K562 (cell line): ENCODE measurements at regions not wholly inside any gene's neighbourhood (a gene's known extent, or its start where the extent isn't known, plus 50 kb on each side); places are given as distances from the start of the nearest gene placed in this dataset.

Experiments
- ATAC-seq: fragments of 200-7000 bp; cut with Tn5 transposase; 3 replicates; pipeline ENCODE4 v1.9.1; 2020; ENCODE audit warnings: moderate library complexity
- BruUV-seq: library from RNA; stranded (reverse); fragments of 400-500 nt; replicated peaks from 2 replicates; lab custom pipeline; 2021; lab: Mats Ljungman, UMichigan
- CTCF ChIA-PET: fragments of 300-600 bp; formaldehyde crosslinking; extraction: SDS; loops from one replicate; lab custom pipeline; 2021; ENCODE audit warnings: low intra/inter-chr PET ratio; lab: Yijun Ruan, JAX
- POLR2A ChIA-PET: fragments of 300-600, 350-650 bp; sonication (Branson Sonifier 250); formaldehyde crosslinking; extraction: SDS; loops from one replicate; lab custom pipeline; 2021; ENCODE audit warnings: antibody characterized with exemption, inconsistent platforms; lab: Yijun Ruan, JAX
- DNase-seq, 4 experiments: peaks; one replicate each; pipeline versions ENCODE4 v3.0.0 to v3.0.0-alpha.2; 2011 to 2018; ENCODE audit warnings: low spot score in 3 of 4, mixed read lengths in 3 of 4; ENCODE audit errors: extremely low read depth in 1 of 4
- FAIRE-seq: peaks from 2 replicates; lab custom pipeline; 2011; peaks lifted over from hg19 to GRCh38; lab: Jason Lieb, UNC
- H2AFZ ChIP-seq: 2 replicates; pipeline ENCODE4 v1.6.0; 2011; ENCODE audit warnings: low read depth, low read length, control low read depth, inconsistent platforms
- H3K27ac ChIP-seq: fragments of 200-600 bp; 3 replicates; pipeline ENCODE4 v1.8.0; 2011; ENCODE audit warnings: low read depth, mild to moderate bottlenecking, control low read depth, inconsistent platforms, low read length, moderate library complexity, mixed read lengths; ENCODE audit errors: extremely low read depth
- H3K27me3 ChIP-seq, 2 experiments: fragments of 300-600 bp in 1 of 2; 2 replicates in 1 of 2; 3 replicates in 1 of 2; pipeline versions ENCODE4 v1.6.0 to v1.8.0; 2011; ENCODE audit warnings: inconsistent platforms in 2 of 2, low read length in 2 of 2, mild to moderate bottlenecking in 1 of 2, mixed read lengths in 1 of 2, moderate library complexity in 1 of 2; ENCODE audit not compliant: control insufficient read depth in 2 of 2, insufficient read depth in 2 of 2
- H3K36me3 ChIP-seq: fragments of 300-600 bp; 3 replicates; pipeline ENCODE4 v1.8.0; 2011; ENCODE audit warnings: mild to moderate bottlenecking, low read length, inconsistent platforms; ENCODE audit not compliant: control insufficient read depth, insufficient read depth
- H3K4me1 ChIP-seq, 2 experiments: fragments of 200-600 bp in 1 of 2; replicated peaks in 1 of 2; 2 replicates in 1 of 2; 3 replicates in 1 of 2; pipeline versions ENCODE4 v1.5.1 to v1.8.0; 2011; ENCODE audit warnings: inconsistent platforms in 2 of 2, low read length in 2 of 2, mild to moderate bottlenecking in 1 of 2, mixed read lengths in 1 of 2, moderate library complexity in 1 of 2; ENCODE audit not compliant: control insufficient read depth in 2 of 2, insufficient read depth in 2 of 2
- H3K4me2 ChIP-seq: 2 replicates; pipeline ENCODE4 v1.6.1; 2011; ENCODE audit warnings: low read length, control low read depth, inconsistent platforms, mixed read lengths; ENCODE audit not compliant: insufficient read depth
- H3K4me3 ChIP-seq: fragments of 200-600 bp; sonication (generic), shearing (Covaris generic); 2 replicates; pipeline ENCODE4 v1.5.1; 2016; ENCODE audit warnings: control low read depth, inconsistent platforms
- H3K79me2 ChIP-seq: fragments of 200-600 bp; 3 replicates; pipeline ENCODE4 v1.8.0; 2011; ENCODE audit warnings: low read length, inconsistent platforms; ENCODE audit not compliant: control insufficient read depth, insufficient read depth
- H3K9ac ChIP-seq, 2 experiments: 2 replicates each; pipeline versions ENCODE4 v1.6.0 to v1.6.1; 2011; ENCODE audit warnings: low read depth in 2 of 2, low read length in 2 of 2, control low read depth in 1 of 2, inconsistent platforms in 1 of 2, mild to moderate bottlenecking in 1 of 2, mixed read lengths in 1 of 2; ENCODE audit not compliant: insufficient read depth in 1 of 2
- H3K9me1 ChIP-seq: one replicate; pipeline ENCODE4 v1.6.0; 2011; ENCODE audit warnings: inconsistent platforms, mild to moderate bottlenecking, low read length, moderate library complexity; ENCODE audit not compliant: control insufficient read depth, insufficient read depth
- H3K9me3 ChIP-seq: replicated peaks from 2 replicates; pipeline ENCODE4 v1.5.1; 2011; ENCODE audit warnings: low read depth, low read length, inconsistent platforms; ENCODE audit not compliant: control insufficient read depth, insufficient read depth
- H4K20me1 ChIP-seq: replicated peaks from 2 replicates; pipeline ENCODE4 v1.6.1; 2011; ENCODE audit warnings: low read length, inconsistent platforms, mixed read lengths; ENCODE audit not compliant: control insufficient read depth, insufficient read depth
- BRD9 ChIP-seq: fragments of 450-650 bp; IDR thresholded peaks from 2 replicates; pipeline ENCODE4 v1.6.1; 2018; ENCODE audit warnings: low read depth; ENCODE audit not compliant: partially characterized antibody
- NELFE ChIP-seq: IDR thresholded peaks from 2 replicates; pipeline ENCODE4 v1.6.1; 2011; ENCODE audit warnings: mild to moderate bottlenecking; ENCODE audit not compliant: insufficient read depth, insufficient read length
- ZNF384 ChIP-seq: IDR thresholded peaks from 2 replicates; pipeline ENCODE4 v1.6.1; 2012; ENCODE audit warnings: low read depth, low read length, improper control_type of control experiment
- ZNF584 ChIP-seq: fragments of 200-800 bp; sonication (Bioruptor generic); IDR thresholded peaks from 2 replicates; pipeline ENCODE4 v1.6.1; 2016; ENCODE audit warnings: low read depth, mild to moderate bottlenecking, missing genetic modification characterization, missing compliant biosample characterization
- WGBS: fragments of 100-300 bp; shearing (Covaris generic); methylation state at CpG from one replicate; pipeline ENCODE4 v1.1.6; 2016; ENCODE audit warnings: low coverage, mixed read lengths; ENCODE audit not compliant: insufficient coverage; ENCODE audit errors: missing lambda C conversion rate; 5-methylcytosine and 5-hydroxymethylcytosine counted together
- in situ Hi-C: fragments of 300-500 bp; cut with MboI; formaldehyde crosslinking; loops from 4 replicates; pipeline ENCODE4 v1.15.0; 2018; ENCODE audit warnings: inconsistent platforms, mixed read lengths
- intact Hi-C: fragments of 100-400 bp; cut with micrococcal nuclease; formaldehyde crosslinking; loops from 2 replicates; pipeline ENCODE4 v1.14.2; 2022
- TF ChIP-seq, protein P1 (sequence below): fragments of 200-400 bp; formaldehyde crosslinking; IDR thresholded peaks from 2 replicates; pipeline ENCODE4 v1.6.1; 2017; ENCODE audit warnings: mild to moderate bottlenecking, low read depth, low read length, moderate library complexity
- TF ChIP-seq, protein P2 (sequence below): fragments of 250-450 bp; sonication (Bioruptor Pico); IDR thresholded peaks from 2 replicates; pipeline ENCODE4 v1.8.0; 2021; ENCODE audit warnings: moderate library complexity, mild to moderate bottlenecking, inconsistent platforms
- TF ChIP-seq, protein P3 (sequence below): fragments of 250-450 bp; sonication (Bioruptor Pico); IDR thresholded peaks from 2 replicates; pipeline ENCODE4 v1.4.0; 2020; ENCODE audit warnings: mild to moderate bottlenecking
- TF ChIP-seq, protein P4 (sequence below): fragments of 250-450 bp; sonication (Bioruptor Pico); IDR thresholded peaks from 2 replicates; pipeline ENCODE4 v1.4.0; 2020

GRCh38 chr13:105341758-105342157, 1193.7 kb downstream of the EFNB2 start:
- in situ Hi-C loops: no loop called here
- H3K9me3 ChIP-seq: no peaks in the 10 kb centered on the region
- ChIA-PET POLR2A (no interaction called here), CTCF (no interaction called here)
- intact Hi-C loops: no loop called here
- BruUV-seq: no TSS peak
- H3K4me1 ChIP-seq: no peaks in the 10 kb centered on the region
- no peaks in the 10 kb centered on the region for H3K9me1 ChIP-seq
- H3K4me2 ChIP-seq: no peak overlapping the region
- no peaks in the 10 kb centered on the region for H4K20me1 ChIP-seq
- no peaks in the 10 kb centered on the region for H3K79me2 ChIP-seq
- H2AFZ ChIP-seq: no peak overlapping the region
- no peak overlapping the region for H3K9ac ChIP-seq
- WGBS: 0% methylated on average over 2 of the region's 2 CpGs
- DNase-seq (no peak), ATAC-seq (no peak), FAIRE-seq (no peak)
- H3K27me3 ChIP-seq: no peaks in the 10 kb centered on the region
- H3K27ac ChIP-seq: no peak overlapping the region
- H3K4me3 ChIP-seq: no peak overlapping the region
- no peaks in the 10 kb centered on the region for H3K36me3 ChIP-seq
- TF ChIP-seq ZNF384 (no peak), BRD9 (no peak), NELFE (no peak), ZNF584 (no peak)
- TF ChIP-seq, protein P1, sequence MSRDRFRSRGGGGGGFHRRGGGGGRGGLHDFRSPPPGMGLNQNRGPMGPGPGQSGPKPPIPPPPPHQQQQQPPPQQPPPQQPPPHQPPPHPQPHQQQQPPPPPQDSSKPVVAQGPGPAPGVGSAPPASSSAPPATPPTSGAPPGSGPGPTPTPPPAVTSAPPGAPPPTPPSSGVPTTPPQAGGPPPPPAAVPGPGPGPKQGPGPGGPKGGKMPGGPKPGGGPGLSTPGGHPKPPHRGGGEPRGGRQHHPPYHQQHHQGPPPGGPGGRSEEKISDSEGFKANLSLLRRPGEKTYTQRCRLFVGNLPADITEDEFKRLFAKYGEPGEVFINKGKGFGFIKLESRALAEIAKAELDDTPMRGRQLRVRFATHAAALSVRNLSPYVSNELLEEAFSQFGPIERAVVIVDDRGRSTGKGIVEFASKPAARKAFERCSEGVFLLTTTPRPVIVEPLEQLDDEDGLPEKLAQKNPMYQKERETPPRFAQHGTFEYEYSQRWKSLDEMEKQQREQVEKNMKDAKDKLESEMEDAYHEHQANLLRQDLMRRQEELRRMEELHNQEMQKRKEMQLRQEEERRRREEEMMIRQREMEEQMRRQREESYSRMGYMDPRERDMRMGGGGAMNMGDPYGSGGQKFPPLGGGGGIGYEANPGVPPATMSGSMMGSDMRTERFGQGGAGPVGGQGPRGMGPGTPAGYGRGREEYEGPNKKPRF: no peak
- TF ChIP-seq, protein P2, sequence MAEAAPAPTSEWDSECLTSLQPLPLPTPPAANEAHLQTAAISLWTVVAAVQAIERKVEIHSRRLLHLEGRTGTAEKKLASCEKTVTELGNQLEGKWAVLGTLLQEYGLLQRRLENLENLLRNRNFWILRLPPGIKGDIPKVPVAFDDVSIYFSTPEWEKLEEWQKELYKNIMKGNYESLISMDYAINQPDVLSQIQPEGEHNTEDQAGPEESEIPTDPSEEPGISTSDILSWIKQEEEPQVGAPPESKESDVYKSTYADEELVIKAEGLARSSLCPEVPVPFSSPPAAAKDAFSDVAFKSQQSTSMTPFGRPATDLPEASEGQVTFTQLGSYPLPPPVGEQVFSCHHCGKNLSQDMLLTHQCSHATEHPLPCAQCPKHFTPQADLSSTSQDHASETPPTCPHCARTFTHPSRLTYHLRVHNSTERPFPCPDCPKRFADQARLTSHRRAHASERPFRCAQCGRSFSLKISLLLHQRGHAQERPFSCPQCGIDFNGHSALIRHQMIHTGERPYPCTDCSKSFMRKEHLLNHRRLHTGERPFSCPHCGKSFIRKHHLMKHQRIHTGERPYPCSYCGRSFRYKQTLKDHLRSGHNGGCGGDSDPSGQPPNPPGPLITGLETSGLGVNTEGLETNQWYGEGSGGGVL (CRISPR knock-in tag): no peak
- TF ChIP-seq, protein P3, sequence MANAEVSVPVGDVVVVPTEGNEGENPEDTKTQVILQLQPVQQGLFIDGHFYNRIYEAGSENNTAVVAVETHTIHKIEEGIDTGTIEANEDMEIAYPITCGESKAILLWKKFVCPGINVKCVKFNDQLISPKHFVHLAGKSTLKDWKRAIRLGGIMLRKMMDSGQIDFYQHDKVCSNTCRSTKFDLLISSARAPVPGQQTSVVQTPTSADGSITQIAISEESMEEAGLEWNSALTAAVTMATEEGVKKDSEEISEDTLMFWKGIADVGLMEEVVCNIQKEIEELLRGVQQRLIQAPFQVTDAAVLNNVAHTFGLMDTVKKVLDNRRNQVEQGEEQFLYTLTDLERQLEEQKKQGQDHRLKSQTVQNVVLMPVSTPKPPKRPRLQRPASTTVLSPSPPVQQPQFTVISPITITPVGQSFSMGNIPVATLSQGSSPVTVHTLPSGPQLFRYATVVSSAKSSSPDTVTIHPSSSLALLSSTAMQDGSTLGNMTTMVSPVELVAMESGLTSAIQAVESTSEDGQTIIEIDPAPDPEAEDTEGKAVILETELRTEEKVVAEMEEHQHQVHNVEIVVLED (CRISPR knock-in tag): no peak
- TF ChIP-seq, protein P4, sequence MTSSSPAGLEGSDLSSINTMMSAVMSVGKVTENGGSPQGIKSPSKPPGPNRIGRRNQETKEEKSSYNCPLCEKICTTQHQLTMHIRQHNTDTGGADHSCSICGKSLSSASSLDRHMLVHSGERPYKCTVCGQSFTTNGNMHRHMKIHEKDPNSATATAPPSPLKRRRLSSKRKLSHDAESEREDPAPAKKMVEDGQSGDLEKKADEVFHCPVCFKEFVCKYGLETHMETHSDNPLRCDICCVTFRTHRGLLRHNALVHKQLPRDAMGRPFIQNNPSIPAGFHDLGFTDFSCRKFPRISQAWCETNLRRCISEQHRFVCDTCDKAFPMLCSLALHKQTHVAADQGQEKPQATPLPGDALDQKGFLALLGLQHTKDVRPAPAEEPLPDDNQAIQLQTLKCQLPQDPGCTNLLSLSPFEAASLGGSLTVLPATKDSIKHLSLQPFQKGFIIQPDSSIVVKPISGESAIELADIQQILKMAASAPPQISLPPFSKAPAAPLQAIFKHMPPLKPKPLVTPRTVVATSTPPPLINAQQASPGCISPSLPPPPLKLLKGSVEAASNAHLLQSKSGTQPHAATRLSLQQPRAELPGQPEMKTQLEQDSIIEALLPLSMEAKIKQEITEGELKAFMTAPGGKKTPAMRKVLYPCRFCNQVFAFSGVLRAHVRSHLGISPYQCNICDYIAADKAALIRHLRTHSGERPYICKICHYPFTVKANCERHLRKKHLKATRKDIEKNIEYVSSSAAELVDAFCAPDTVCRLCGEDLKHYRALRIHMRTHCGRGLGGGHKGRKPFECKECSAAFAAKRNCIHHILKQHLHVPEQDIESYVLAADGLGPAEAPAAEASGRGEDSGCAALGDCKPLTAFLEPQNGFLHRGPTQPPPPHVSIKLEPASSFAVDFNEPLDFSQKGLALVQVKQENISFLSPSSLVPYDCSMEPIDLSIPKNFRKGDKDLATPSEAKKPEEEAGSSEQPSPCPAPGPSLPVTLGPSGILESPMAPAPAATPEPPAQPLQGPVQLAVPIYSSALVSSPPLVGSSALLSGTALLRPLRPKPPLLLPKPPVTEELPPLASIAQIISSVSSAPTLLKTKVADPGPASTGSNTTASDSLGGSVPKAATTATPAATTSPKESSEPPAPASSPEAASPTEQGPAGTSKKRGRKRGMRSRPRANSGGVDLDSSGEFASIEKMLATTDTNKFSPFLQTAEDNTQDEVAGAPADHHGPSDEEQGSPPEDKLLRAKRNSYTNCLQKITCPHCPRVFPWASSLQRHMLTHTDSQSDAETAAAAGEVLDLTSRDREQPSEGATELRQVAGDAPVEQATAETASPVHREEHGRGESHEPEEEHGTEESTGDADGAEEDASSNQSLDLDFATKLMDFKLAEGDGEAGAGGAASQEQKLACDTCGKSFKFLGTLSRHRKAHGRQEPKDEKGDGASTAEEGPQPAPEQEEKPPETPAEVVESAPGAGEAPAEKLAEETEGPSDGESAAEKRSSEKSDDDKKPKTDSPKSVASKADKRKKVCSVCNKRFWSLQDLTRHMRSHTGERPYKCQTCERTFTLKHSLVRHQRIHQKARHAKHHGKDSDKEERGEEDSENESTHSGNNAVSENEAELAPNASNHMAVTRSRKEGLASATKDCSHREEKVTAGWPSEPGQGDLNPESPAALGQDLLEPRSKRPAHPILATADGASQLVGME (CRISPR knock-in tag): no peak
